ACHN (cell line): ENCODE measurements at regions not wholly inside any gene's neighbourhood (a gene's known extent, or its start where the extent isn't known, plus 50 kb on each side); places are given as distances from the start of the nearest gene placed in this dataset.

Source experiments
- DNase-seq: peaks from one replicate; pipeline ENCODE4 v3.0.0-alpha.2; 2015
- in situ Hi-C: cut with HindIII; loops from 2 replicates; pipeline ENCODE4 v1.10.0; 2017; ENCODE audit warnings: low sequenced_read_pairs, low pct_ligation_motif_present, low pct_unique_long_range_greater_than_20kb

DNA sequence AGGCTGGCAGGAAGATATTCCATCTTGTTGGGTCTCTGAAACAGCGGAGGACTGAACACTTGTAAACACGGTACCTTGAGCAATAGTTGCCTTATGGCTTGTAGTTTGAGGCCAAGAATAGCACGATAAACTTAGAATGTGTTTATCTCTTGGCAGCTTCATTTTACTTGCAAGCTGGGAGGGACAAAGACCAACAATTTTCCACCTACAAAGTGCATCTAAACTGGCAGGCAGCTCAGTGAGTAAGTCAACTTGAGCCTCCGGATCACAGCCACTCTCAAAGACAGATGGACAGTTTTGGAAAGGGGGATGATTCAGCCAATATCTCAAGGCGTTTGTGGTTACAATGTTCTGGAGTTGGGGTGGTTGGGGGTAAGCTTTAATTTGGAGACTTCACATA, 652.6 kb downstream of the CETN3 start:
- DNase-seq = no peak
- in situ Hi-C loops = no loop called here

- in situ Hi-C loops = no loop called here
- no peak for DNase-seq
Measured at GRCh38 chr5:89755024-89755423, 654.5 kb downstream of the CETN3 start.

GRCh38 chr5:89735082-89735481, 674.5 kb downstream of the CETN3 start:
- DNase-seq = no peak
- in situ Hi-C loops = no loop called here

DNA sequence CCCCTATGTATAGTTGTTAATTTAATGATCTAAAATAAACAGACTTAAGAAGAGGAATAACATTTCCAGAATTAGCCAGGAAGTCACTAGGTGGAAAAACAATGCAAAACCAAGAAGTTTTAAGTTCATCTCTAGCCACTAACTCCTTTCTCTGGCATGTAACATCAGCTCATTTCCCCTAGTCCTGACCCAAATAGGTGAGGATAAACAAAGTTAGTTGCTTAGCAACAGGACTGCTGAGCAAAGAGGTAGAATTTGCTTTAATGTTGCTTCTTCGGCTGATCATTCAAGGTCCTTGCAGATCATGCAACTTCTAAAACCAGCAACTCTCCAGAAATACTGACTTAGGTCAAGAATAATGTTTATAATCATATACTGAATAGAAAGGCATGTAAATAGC, 675.8 kb downstream of the CETN3 start:
- in situ Hi-C loops = no loop called here
- DNase-seq = no peak

GRCh38 chr5:89729623-89730301, 679.8 kb downstream of the CETN3 start:
- DNase-seq = peak; percentile 11

DNA sequence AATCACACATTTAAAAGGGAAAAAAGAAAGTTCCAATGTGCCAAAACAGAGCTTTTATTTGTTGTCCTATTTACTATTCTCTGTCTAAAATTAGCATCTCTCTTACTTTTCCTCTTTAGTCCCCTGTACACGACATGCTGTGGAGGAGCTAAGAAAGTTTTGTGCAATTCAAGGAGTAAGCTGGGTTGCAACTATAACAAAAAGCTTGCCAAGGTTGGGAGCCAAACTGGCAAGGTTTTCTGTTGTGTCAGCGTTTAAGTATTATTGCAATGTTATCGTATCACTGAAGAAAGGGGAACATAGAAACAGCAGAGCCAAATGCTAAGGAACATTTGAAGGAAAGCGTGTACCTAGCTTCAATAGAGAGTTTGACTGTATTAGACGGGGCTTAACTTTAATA, 680.8 kb downstream of the CETN3 start:
- no peak for DNase-seq
- in situ Hi-C loops = no loop called here

More at GRCh38 chr5:89729623-89730301, 679.8 kb downstream of the CETN3 start:
- in situ Hi-C loops = no loop called here

GRCh38 chr5:89728134-89728533, 681.4 kb downstream of the CETN3 start:
- no peak for DNase-seq
- in situ Hi-C loops = no loop called here

DNA sequence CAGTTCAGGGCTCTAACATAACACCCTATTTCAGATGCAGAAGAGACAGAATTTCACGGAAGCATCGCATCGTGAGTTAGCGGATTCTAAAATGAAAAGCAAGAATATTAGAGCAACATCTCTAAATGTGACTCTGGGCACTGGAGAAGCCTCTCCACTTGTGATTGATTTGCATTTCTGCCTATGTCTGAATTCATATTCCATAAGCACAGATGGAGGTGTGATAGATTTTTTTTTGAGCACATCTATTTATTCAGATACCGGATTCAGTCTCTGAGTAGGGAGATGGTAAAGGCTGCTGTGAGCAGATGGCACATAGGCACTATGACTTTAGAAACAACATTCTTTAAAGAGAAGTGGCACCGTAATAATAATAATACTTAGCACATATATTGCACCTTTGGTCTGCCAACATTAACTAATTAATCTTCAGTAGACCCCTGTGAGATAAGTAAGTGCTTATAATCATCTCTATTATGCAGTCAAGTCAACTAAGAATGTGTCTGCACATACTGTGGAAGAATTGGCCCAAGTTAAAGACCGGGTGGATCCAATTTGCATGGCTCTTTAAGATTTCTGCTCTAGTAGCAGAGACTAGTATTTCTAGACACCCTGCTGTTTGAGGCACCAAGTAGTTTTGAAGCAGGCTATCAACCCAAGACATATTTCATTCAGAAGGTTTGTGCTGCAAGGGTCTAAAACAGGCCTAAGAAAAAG, 685.0 kb downstream of the CETN3 start:
- DNase-seq = no peak

GRCh38 chr5:89723907-89724306, 685.6 kb downstream of the CETN3 start:
- in situ Hi-C loops = no loop called here
- no peak for DNase-seq

More for the DNA sequence above, 685.0 kb downstream of the CETN3 start:
- in situ Hi-C loops = no loop called here

- no peak for DNase-seq
- in situ Hi-C loops = no loop called here
Measured at GRCh38 chr5:89722538-89722937, 687.0 kb downstream of the CETN3 start.

DNA sequence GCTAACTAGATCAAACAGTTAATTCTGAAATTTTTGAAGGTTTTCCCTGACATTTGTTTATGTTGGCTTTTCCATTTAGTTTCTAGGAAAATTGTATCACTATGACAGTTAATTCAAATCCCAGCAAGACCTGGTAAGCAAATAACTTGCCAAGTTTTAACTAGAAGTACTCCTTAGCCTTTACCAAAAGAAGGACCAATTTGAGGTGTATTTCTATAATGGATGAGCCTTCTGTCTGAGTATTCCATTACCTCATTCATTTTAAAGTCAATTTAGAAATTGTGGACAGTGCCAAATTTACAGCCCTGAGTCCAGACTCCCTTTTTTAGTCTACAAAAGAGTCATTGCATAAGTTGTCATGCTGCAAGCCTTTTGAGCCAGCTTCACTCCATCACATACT, 687.6 kb downstream of the CETN3 start:
- DNase-seq = no peak
- in situ Hi-C loops = no loop called here

DNA sequence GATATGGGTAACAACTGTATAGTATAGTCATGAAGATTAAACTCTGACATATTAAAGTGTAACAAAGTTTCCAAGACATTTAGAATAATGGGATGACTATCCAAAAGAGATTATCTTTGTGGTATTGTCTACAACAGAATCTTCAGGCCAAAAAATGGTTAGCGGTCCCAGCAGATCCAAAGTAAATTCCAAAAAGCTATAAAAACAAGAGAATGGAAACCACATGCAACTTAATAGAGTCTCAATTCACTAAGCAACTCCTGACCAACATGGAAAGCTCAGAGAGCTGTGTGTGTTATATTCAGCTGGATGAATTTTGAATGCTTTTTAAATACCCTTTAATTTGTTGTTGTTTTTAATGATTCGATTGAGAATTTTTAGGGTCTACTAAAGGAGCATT, 688.2 kb downstream of the CETN3 start:
- no peak for DNase-seq

DNA sequence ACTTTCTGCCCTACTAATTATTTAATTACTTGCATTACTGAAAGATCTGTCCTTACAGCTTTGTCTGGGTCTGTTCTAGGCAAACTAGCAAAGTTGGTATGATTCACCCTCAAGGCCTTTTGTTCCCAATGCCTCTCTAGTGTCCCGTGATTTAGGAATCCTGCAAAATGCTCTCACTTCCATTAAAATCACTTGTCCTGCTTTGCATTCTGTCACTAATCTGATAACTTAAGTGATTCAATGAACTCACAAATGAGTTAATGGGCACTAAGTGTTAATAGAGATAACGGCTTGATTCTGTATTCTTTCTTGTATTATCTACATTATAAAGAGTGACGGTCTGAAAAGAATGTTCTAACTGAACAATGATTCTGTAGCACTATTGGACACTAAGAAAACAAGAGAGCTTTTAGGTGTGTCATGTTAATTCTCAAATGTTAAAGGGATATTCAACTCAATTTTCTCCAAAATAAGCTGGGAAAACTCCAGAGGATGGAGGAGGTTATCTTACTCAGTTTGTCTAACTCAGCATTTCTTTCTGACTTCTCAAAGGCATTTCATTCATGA, 697.3 kb downstream of the CETN3 start:
- in situ Hi-C loops = no loop called here
- DNase-seq = no peak

More for the DNA sequence above, 688.2 kb downstream of the CETN3 start:
- in situ Hi-C loops = no loop called here

- in situ Hi-C loops = no loop called here
Measured at GRCh38 chr5:89711526-89711925, 698.0 kb downstream of the CETN3 start.

GRCh38 chr5:89710006-89710405, 699.5 kb downstream of the CETN3 start:
- in situ Hi-C loops = no loop called here
- DNase-seq = no peak

More at GRCh38 chr5:89711526-89711925, 698.0 kb downstream of the CETN3 start:
- no peak for DNase-seq

GRCh38 chr5:89707891-89708290, 701.7 kb downstream of the CETN3 start:
- no peak for DNase-seq
- in situ Hi-C loops = no loop called here

DNA sequence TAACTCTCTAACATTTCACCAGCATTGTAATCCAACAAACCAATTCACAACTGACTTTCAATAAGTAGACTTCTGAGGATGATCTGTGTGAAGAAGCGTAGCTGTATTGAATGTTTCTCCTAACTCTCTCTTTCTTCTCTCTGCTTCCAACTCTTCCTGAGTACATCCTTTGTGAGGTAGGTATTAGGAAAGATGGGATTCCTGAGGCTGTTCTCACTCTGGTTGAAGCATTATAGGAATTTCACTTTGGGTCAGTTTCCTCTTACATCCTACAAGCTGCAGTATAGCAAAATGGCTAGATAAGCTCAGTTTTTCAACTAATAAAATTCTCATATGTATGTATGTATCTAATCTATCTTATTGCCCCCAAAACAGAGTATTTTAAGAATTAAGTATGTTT, 702.8 kb downstream of the CETN3 start:
- in situ Hi-C loops = no loop called here
- DNase-seq = no peak

GRCh38 chr5:89703817-89704216, 705.7 kb downstream of the CETN3 start:
- in situ Hi-C loops = no loop called here
- no peak for DNase-seq

GRCh38 chr5:89698028-89698427, 711.5 kb downstream of the CETN3 start:
- DNase-seq = no peak
- in situ Hi-C loops = no loop called here

GRCh38 chr5:89697581-89697980, 712.0 kb downstream of the CETN3 start:
- no peak for DNase-seq
- in situ Hi-C loops = no loop called here
